IgD-negative memory B cell (primary cell): ENCODE measurements at regions not wholly inside any gene's neighbourhood (a gene's known extent, or its start where the extent isn't known, plus 50 kb on each side); places are given as distances from the start of the nearest gene placed in this dataset.
A peak's percentile ranks its signal among the peaks of the same experiment; 100 is the strongest.
"Not testable (repeated sequence)": the region's sequence is repeated elsewhere in the genome, so short reads cannot be mapped to it uniquely, and the experiment has no call there.

Experiments used
- H3K27ac Mint-ChIP-seq, 3 donors: one replicate each; pipeline ENCODE4 v1.8.0; 2020 to 2022; ENCODE audit warnings: mild to moderate bottlenecking in 3 of 3, mixed read lengths in 3 of 3, moderate library complexity in 1 of 3
- H3K27me3 Mint-ChIP-seq: one replicate; pipeline ENCODE4 v1.8.0; 2021; ENCODE audit warnings: mixed read lengths
- H3K36me3 Mint-ChIP-seq: one replicate; pipeline ENCODE4 v1.8.0; 2020; ENCODE audit warnings: mild to moderate bottlenecking, mixed read lengths
- H3K4me1 Mint-ChIP-seq, 3 donors: one replicate each; pipeline ENCODE4 v1.8.0; 2020 to 2022; ENCODE audit warnings: mixed read lengths in 3 of 3, mild to moderate bottlenecking in 1 of 3
- H3K4me3 Mint-ChIP-seq, 4 donors: one replicate each; pipeline ENCODE4 v1.8.0; 2020 to 2022; ENCODE audit warnings: mild to moderate bottlenecking in 4 of 4, mixed read lengths in 4 of 4, moderate library complexity in 3 of 4
- H3K9me3 Mint-ChIP-seq, 3 donors: one replicate each; pipeline ENCODE4 v1.8.0; 2020 to 2021; ENCODE audit warnings: mixed read lengths in 3 of 3, mild to moderate bottlenecking in 1 of 3

GRCh38 chr3:17812328-17812727 lies 69.9 kb upstream of the TBC1D5 start:
- H3K4me3 Mint-ChIP-seq, H3K9me3 Mint-ChIP-seq, H3K27me3 Mint-ChIP-seq, H3K27ac Mint-ChIP-seq, H3K4me1 Mint-ChIP-seq, H3K36me3 Mint-ChIP-seq: not testable (repeated sequence)

- H3K27me3 Mint-ChIP-seq, result no peaks in the 10 kb centered on the region
- H3K27ac Mint-ChIP-seq, result no peak overlapping the region
- no peak overlapping the region for H3K4me3 Mint-ChIP-seq
- H3K4me1 Mint-ChIP-seq, result peaks cover 0 to 3% (median 1%) of the 10 kb centered on the region in 3 donors
- peaks cover 0 to 2% (median 0%) of the 10 kb centered on the region in 3 donors for H3K9me3 Mint-ChIP-seq
- H3K36me3 Mint-ChIP-seq, result no peaks in the 10 kb centered on the region
Measured at GRCh38 chr3:17811646-17812045, 69.2 kb upstream of the TBC1D5 start.

- H3K27ac Mint-ChIP-seq, result no peak overlapping the region
- no peak overlapping the region for H3K4me3 Mint-ChIP-seq
- no peaks in the 10 kb centered on the region for H3K36me3 Mint-ChIP-seq
- H3K4me1 Mint-ChIP-seq, result peaks cover 0 to 3% (median 1%) of the 10 kb centered on the region in 3 donors
- peaks cover 0 to 2% (median 0%) of the 10 kb centered on the region in 3 donors for H3K9me3 Mint-ChIP-seq
- H3K27me3 Mint-ChIP-seq, result peaks cover 3% of the 10 kb centered on the region
Measured at GRCh38 chr3:17810759-17811158, 68.3 kb upstream of the TBC1D5 start.

- Mint-ChIP-seq H3K9me3 (no peaks in the 10 kb centered on the region), H3K4me1 (peaks cover 0 to 3% (median 1%) of the 10 kb centered on the region in 3 donors), H3K27ac (no peak overlapping the region), H3K27me3 (peaks cover 3% of the 10 kb centered on the region), H3K36me3 (no peaks in the 10 kb centered on the region), H3K4me3 (no peak overlapping the region)
Measured at GRCh38 chr3:17808994-17809393, 66.6 kb upstream of the TBC1D5 start.

GRCh38 chr3:17806876-17807275 lies 64.4 kb upstream of the TBC1D5 start:
- Mint-ChIP-seq H3K36me3 (no peaks in the 10 kb centered on the region), H3K27me3 (peaks cover 3% of the 10 kb centered on the region), H3K27ac (no peak overlapping the region), H3K4me1 (peaks cover 4 to 8% (median 5%) of the 10 kb centered on the region in 3 donors), H3K9me3 (no peaks in the 10 kb centered on the region), H3K4me3 (no peak overlapping the region)

- H3K36me3 Mint-ChIP-seq, result no peaks in the 10 kb centered on the region
- H3K27ac Mint-ChIP-seq, result no peak overlapping the region
- peaks cover 3% of the 10 kb centered on the region for H3K27me3 Mint-ChIP-seq
- no peaks in the 10 kb centered on the region for H3K9me3 Mint-ChIP-seq
- H3K4me1 Mint-ChIP-seq, result peaks cover 4 to 8% (median 5%) of the 10 kb centered on the region in 3 donors
- H3K4me3 Mint-ChIP-seq, result no peak overlapping the region
Measured at GRCh38 chr3:17806201-17806600, 63.8 kb upstream of the TBC1D5 start.

GRCh38 chr3:17805461-17805940 lies 63.1 kb upstream of the TBC1D5 start:
- Mint-ChIP-seq H3K4me1 (peaks cover 3 to 6% (median 4%) of the 10 kb centered on the region in 3 donors), H3K27me3 (peaks cover 3% of the 10 kb centered on the region), H3K9me3 (no peaks in the 10 kb centered on the region), H3K4me3 (no peak overlapping the region), H3K36me3 (no peaks in the 10 kb centered on the region), H3K27ac (no peak overlapping the region)

- Mint-ChIP-seq H3K27ac (no peak overlapping the region), H3K4me3 (no peak overlapping the region), H3K27me3 (peaks cover 3% of the 10 kb centered on the region), H3K4me1 (peaks cover 3 to 4% (median 4%) of the 10 kb centered on the region in 3 donors), H3K9me3 (no peaks in the 10 kb centered on the region), H3K36me3 (no peaks in the 10 kb centered on the region)
Measured at GRCh38 chr3:17802950-17803349, 60.5 kb upstream of the TBC1D5 start.

GRCh38 chr3:17801131-17801530 lies 58.7 kb upstream of the TBC1D5 start:
- no peak overlapping the region for H3K27ac Mint-ChIP-seq
- H3K27me3 Mint-ChIP-seq, result no peaks in the 10 kb centered on the region
- H3K36me3 Mint-ChIP-seq, result no peaks in the 10 kb centered on the region
- H3K4me3 Mint-ChIP-seq, result no peak overlapping the region
- H3K9me3 Mint-ChIP-seq, result no peaks in the 10 kb centered on the region
- H3K4me1 Mint-ChIP-seq, result peaks cover 3 to 4% (median 4%) of the 10 kb centered on the region in 3 donors

GRCh38 chr3:17800232-17800631 lies 57.8 kb upstream of the TBC1D5 start:
- Mint-ChIP-seq H3K27ac (no peak overlapping the region), H3K4me1 (peaks cover 3 to 4% (median 4%) of the 10 kb centered on the region in 3 donors), H3K36me3 (no peaks in the 10 kb centered on the region), H3K9me3 (no peaks in the 10 kb centered on the region), H3K27me3 (no peaks in the 10 kb centered on the region), H3K4me3 (no peak overlapping the region)

GRCh38 chr3:17799312-17799711 lies 56.9 kb upstream of the TBC1D5 start:
- no peak overlapping the region for H3K4me3 Mint-ChIP-seq
- peak overlapping the region in 1 of 3 donors; percentile 9 for H3K27ac Mint-ChIP-seq
- no peaks in the 10 kb centered on the region for H3K27me3 Mint-ChIP-seq
- no peaks in the 10 kb centered on the region for H3K9me3 Mint-ChIP-seq
- peaks cover 3 to 4% (median 4%) of the 10 kb centered on the region in 3 donors for H3K4me1 Mint-ChIP-seq
- no peaks in the 10 kb centered on the region for H3K36me3 Mint-ChIP-seq

GRCh38 chr3:17798000-17798399 lies 55.6 kb upstream of the TBC1D5 start:
- Mint-ChIP-seq H3K36me3 (no peaks in the 10 kb centered on the region), H3K27me3 (no peaks in the 10 kb centered on the region), H3K27ac (no peak overlapping the region), H3K4me3 (no peak overlapping the region), H3K9me3 (peaks cover 0 to 4% (median 1%) of the 10 kb centered on the region in 3 donors), H3K4me1 (peaks cover under 1 to 4% (median 1%) of the 10 kb centered on the region in 3 donors)

- no peaks in the 10 kb centered on the region for H3K4me1 Mint-ChIP-seq
Measured at GRCh38 chr3:17795711-17796110, 53.3 kb upstream of the TBC1D5 start.

GRCh38 chr3:17795280-17795679 lies 52.8 kb upstream of the TBC1D5 start:
- H3K9me3 Mint-ChIP-seq, result peaks cover 2 to 13% (median 9%) of the 10 kb centered on the region in 3 donors
- no peaks in the 10 kb centered on the region for H3K4me1 Mint-ChIP-seq
- peaks cover 2% of the 10 kb centered on the region for H3K27me3 Mint-ChIP-seq
- peaks cover 3% of the 10 kb centered on the region for H3K36me3 Mint-ChIP-seq
- H3K4me3 Mint-ChIP-seq, result no peak overlapping the region
- H3K27ac Mint-ChIP-seq, result no peak overlapping the region

More at GRCh38 chr3:17795711-17796110, 53.3 kb upstream of the TBC1D5 start:
- peaks cover 3% of the 10 kb centered on the region for H3K36me3 Mint-ChIP-seq
- H3K9me3 Mint-ChIP-seq, result peaks cover 2 to 13% (median 9%) of the 10 kb centered on the region in 3 donors
- H3K27ac Mint-ChIP-seq, result no peak overlapping the region
- no peaks in the 10 kb centered on the region for H3K27me3 Mint-ChIP-seq
- H3K4me3 Mint-ChIP-seq, result no peak overlapping the region

- Mint-ChIP-seq H3K4me3 (peak overlapping the region in 1 of 4 donors; percentile 47), H3K9me3 (peaks cover 2 to 15% (median 9%) of the 10 kb centered on the region in 3 donors), H3K36me3 (peaks cover 3% of the 10 kb centered on the region), H3K27me3 (peaks cover 7% of the 10 kb centered on the region), H3K4me1 (no peaks in the 10 kb centered on the region), H3K27ac (no peak overlapping the region)
Measured at GRCh38 chr3:17793542-17794195, 51.2 kb upstream of the TBC1D5 start.
